ENCODE measurements at regions not wholly inside any gene's neighbourhood (a gene's known extent, or its start where the extent isn't known, plus 50 kb on each side); places are given as distances from the start of the nearest gene placed in this dataset.

DNA sequence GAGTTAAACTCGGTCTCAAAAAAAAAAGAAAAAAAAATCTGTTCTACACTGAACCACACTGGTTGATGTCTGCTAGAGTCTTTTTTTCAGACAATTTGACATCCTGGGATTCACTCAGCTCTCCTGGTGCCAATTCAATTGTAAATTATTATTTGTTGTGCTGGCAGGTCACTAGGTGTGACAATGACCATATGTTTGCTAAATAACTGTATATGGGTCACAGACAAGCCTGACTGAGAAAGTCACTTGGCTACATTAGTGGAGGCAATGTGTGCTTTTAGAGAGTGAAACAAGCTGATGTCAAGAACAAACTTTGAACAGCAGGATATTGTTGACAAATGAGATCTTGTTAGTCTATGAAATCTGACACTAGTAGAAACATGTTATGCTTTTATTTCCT lies 1379.1 kb downstream of the ZPLD1 start:
- TF ChIP-seq, protein P1, sequence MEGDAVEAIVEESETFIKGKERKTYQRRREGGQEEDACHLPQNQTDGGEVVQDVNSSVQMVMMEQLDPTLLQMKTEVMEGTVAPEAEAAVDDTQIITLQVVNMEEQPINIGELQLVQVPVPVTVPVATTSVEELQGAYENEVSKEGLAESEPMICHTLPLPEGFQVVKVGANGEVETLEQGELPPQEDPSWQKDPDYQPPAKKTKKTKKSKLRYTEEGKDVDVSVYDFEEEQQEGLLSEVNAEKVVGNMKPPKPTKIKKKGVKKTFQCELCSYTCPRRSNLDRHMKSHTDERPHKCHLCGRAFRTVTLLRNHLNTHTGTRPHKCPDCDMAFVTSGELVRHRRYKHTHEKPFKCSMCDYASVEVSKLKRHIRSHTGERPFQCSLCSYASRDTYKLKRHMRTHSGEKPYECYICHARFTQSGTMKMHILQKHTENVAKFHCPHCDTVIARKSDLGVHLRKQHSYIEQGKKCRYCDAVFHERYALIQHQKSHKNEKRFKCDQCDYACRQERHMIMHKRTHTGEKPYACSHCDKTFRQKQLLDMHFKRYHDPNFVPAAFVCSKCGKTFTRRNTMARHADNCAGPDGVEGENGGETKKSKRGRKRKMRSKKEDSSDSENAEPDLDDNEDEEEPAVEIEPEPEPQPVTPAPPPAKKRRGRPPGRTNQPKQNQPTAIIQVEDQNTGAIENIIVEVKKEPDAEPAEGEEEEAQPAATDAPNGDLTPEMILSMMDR (conservative IDR thresholded peaks at IDR 0.05; ENCODE audit: low read length), result no peak
- no peak for DNase-seq (ENCODE audit: low read depth)
- H3K4me3 ChIP-seq (ENCODE audit: low read length), result no peak overlapping the region

- TF ChIP-seq, protein P1 (conservative IDR thresholded peaks at IDR 0.05; ENCODE audit: low read length), result no peak
Measured at GRCh38 chr3:103818398-103818797, 1383.6 kb downstream of the ZPLD1 start.

GRCh38 chr3:103818800-103819199 lies 1384.0 kb downstream of the ZPLD1 start:
- no peak for DNase-seq (ENCODE audit: low read depth)
- H3K4me3 ChIP-seq (ENCODE audit: low read length), result no peak overlapping the region
- TF ChIP-seq, protein P1 (conservative IDR thresholded peaks at IDR 0.05; ENCODE audit: low read length), result no peak

More at GRCh38 chr3:103818398-103818797, 1383.6 kb downstream of the ZPLD1 start:
- DNase-seq (ENCODE audit: low read depth), result no peak
- H3K4me3 ChIP-seq (ENCODE audit: low read length), result no peak overlapping the region

DNA sequence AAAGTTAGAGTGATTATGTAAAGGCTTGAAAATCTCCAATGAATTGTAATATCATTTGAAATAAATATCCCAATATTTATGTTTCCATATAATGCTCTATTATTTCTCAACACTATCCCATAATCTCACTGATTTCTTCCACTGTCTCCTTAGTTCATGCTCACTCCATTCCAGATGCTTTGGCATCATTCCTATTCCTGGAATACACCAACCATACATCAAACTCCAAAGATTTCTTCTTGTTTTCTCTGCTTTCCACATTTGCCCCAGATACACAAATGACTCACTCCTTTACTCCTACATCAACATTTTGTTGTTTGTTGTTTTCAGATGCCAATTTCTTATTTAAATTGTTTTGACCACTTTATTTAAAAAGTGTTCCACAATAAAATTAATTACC lies 1390.8 kb downstream of the ZPLD1 start:
- DNase-seq (ENCODE audit: low read depth), result no peak
- TF ChIP-seq, protein P1 (conservative IDR thresholded peaks at IDR 0.05; ENCODE audit: low read length), result no peak
- no peak overlapping the region for H3K4me3 ChIP-seq (ENCODE audit: low read length)

GRCh38 chr3:103829723-103830326 lies 1395.0 kb downstream of the ZPLD1 start:
- TF ChIP-seq, protein P1 (conservative IDR thresholded peaks at IDR 0.05; ENCODE audit: low read length), result no peak
- no peak for DNase-seq (ENCODE audit: low read depth)
- no peak overlapping the region for H3K4me3 ChIP-seq (ENCODE audit: low read length)

DNA sequence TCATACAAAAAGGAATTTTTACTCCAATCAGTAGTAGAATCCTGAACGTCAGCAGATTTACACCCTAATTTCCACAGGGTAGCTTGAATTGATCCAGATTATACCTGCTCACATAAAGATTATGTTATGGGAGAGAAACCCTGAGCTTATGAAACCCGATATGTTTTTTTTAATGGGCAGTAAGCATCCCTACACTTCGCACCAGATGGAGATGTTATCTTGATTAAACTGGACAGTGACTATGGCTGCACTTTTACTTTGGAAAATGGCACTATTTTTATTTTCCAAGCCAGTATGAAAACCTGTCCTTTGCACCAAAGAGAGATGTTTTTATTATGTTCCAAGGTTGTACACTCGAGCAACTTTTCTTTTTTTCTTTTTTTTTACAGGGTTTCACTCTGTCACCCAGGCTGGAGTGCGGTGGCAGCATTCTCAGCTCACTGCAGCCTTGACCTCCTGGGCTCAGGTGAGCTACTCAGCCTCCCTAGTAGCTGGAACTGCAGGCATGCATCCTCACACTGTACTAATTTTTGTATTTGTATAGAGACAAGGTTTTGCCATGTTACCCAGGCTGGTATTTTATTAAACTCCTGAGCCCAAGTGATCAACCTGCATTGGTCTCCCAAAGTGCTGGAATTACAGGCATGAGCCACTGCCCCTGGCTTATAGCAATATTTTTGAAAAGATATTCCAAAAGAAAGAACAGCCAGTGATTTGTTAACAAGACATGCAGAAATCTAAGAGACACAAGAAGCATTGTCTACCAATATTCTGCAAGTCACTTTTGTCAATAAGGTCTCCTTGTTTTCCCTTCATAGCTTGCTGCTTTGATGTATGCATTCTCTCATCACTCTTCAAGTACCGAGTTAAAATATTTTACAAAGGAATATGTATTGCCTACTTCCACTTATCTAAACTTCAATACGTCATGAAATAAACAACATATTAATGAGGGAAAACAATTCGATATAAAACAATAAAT lies 1412.6 kb downstream of the ZPLD1 start:
- TF ChIP-seq, protein P1 (conservative IDR thresholded peaks at IDR 0.05; ENCODE audit: low read length), result no peak
- no peak overlapping the region for H3K4me3 ChIP-seq (ENCODE audit: low read length)
- no peak for DNase-seq (ENCODE audit: low read depth)
